ENCODE measurements at regions not wholly inside any gene's neighbourhood (a gene's known extent, or its start where the extent isn't known, plus 50 kb on each side); places are given as distances from the start of the nearest gene placed in this dataset.

DNA sequence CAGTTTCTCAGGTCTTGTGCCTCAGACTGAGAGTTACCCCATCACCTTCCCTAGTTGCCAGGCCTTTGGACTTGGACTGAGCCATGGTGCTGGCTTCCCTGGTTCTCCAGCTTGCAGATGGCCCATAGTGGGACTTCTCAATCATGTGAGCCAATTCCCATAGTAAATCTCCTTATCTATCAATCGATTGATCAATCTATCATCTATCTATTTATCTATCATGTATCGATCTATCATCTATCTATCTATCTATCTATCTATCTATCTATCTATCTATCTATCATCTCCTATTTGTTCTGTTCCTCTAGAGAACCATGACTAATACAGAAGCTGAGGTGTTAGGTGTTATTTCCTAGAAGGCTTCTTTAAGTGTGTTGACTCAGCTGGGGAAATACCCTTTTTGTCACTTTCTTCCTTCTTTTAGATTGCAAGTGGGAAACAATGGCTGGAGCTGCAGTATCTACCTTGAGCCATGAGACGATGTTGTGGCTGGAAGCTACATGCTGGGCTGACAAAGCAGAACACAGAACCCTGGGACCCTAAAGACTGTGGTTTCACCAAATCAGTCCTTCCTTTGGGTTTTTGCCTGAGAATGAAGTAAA is 234.7 kb upstream of the GLI3 start:
- Mint-ChIP-seq H3K4me3 (no peak overlapping the region), H3K36me3 (no peaks in the 10 kb centered on the region), H3K9me3 (peaks cover 0 to 7% (median 0%) of the 10 kb centered on the region in 3 donors), H3K27me3 (no peaks in the 10 kb centered on the region), H3K27ac (no peak overlapping the region), H3K4me1 (no peaks in the 10 kb centered on the region)
- POLR2A ChIA-PET: no interaction called here
- 38% methylated on average over 1 of the region's 3 CpGs for WGBS (ENCODE audit: insufficient coverage)
- Histone ChIP-seq H3K4me1 (ENCODE audit: control insufficient read depth in 1 of 2, extremely low read depth in 1 of 2, insufficient read depth in 2 of 2, low read length in 2 of 2) (no peaks in the 10 kb centered on the region), H3K9me3 (no peaks in the 10 kb centered on the region), H3K27ac (ENCODE audit: low read length) (no peak overlapping the region), H3K27me3 (replicated peaks in 1 of 2; ENCODE audit: control insufficient read depth in 2 of 2, extremely low read depth in 1 of 2, insufficient read depth in 2 of 2, low read length in 1 of 2) (no peaks in the 10 kb centered on the region), H3K4me3 (ENCODE audit: control insufficient read depth in 1 of 2, extremely low read depth in 1 of 2, low read length in 1 of 2) (no peak overlapping the region), H3K36me3 (ENCODE audit: control insufficient read depth in 2 of 2, extremely low read depth in 1 of 2, insufficient read depth in 1 of 2, low read length in 1 of 2) (no peaks in the 10 kb centered on the region)
- ATAC-seq (replicated peaks in 1 of 4): no peak
- no peak for DNase-seq
- CTCF ChIA-PET: no interaction called here

DNA sequence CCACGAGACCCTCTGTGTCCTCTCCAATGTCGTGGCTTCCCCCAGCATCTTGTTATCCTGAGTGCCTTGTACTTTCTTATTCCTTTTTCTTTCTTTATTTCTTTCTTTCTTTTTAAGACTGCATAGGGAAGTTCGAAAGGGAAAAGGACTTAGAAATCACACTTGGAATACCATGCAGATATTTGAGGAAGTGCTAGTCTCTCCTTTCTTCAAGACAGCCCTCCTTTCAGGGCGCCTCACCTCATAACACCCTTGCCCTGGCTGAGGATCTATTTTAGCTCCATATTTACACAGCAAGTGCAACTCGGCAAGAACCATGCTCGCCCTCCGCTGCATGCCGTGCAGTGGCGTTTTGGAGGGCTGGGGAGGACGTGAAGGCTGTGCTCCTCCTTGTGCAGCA is 232.3 kb upstream of the GLI3 start:
- Histone ChIP-seq H3K36me3 (ENCODE audit: control insufficient read depth in 2 of 2, extremely low read depth in 1 of 2, insufficient read depth in 1 of 2, low read length in 1 of 2) (no peaks in the 10 kb centered on the region), H3K27ac (ENCODE audit: low read length) (no peak overlapping the region), H3K4me3 (ENCODE audit: control insufficient read depth in 1 of 2, extremely low read depth in 1 of 2, low read length in 1 of 2) (no peak overlapping the region), H3K9me3 (no peaks in the 10 kb centered on the region), H3K4me1 (ENCODE audit: control insufficient read depth in 1 of 2, extremely low read depth in 1 of 2, insufficient read depth in 2 of 2, low read length in 2 of 2) (no peaks in the 10 kb centered on the region), H3K27me3 (replicated peaks in 1 of 2; ENCODE audit: control insufficient read depth in 2 of 2, extremely low read depth in 1 of 2, insufficient read depth in 2 of 2, low read length in 1 of 2) (no peaks in the 10 kb centered on the region)
- H3K4me3 Mint-ChIP-seq: no peak overlapping the region
- no peak overlapping the region for H3K27ac Mint-ChIP-seq
- CTCF ChIA-PET: no interaction called here
- DNase-seq (no peak), ATAC-seq (replicated peaks in 1 of 4) (no peak)
- POLR2A ChIA-PET: no interaction called here
- H3K27me3 Mint-ChIP-seq: no peaks in the 10 kb centered on the region
- no peaks in the 10 kb centered on the region for H3K4me1 Mint-ChIP-seq
- H3K36me3 Mint-ChIP-seq: no peaks in the 10 kb centered on the region
- WGBS (ENCODE audit: insufficient coverage): 62% methylated on average over 3 of the region's 10 CpGs
- H3K9me3 Mint-ChIP-seq: peaks cover 0 to 15% (median 0%) of the 10 kb centered on the region in 3 donors

DNA sequence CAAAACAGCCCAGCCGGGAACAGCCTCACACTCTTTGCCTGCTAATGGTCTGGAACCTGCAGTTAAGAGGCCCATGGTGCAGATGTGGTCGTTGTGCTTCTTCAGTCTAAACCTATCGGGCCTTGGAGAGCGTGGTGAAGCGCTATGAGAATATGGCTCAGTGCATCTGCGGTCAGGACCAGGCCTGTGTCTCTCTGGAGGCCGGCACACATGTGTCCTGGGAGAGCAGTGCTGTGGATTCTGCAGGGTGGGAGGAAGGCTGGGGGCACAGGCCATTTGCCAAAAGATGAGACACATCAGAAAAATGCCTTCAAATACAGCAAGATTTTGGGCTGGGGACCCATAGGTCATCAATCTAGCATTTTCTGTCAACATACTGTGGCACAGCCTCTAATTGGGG is 231.5 kb upstream of the GLI3 start:
- no peak for DNase-seq
- Mint-ChIP-seq H3K27ac (no peak overlapping the region), H3K9me3 (peaks cover 0 to 15% (median 0%) of the 10 kb centered on the region in 3 donors), H3K4me1 (no peaks in the 10 kb centered on the region), H3K4me3 (no peak overlapping the region), H3K27me3 (no peaks in the 10 kb centered on the region), H3K36me3 (no peaks in the 10 kb centered on the region)
- 73% methylated on average over 4 of the region's 7 CpGs for WGBS (ENCODE audit: insufficient coverage)
- H3K4me1 ChIP-seq (ENCODE audit: control insufficient read depth in 1 of 2, extremely low read depth in 1 of 2, insufficient read depth in 2 of 2, low read length in 2 of 2): no peaks in the 10 kb centered on the region
- POLR2A ChIA-PET: no interaction called here
- no peak overlapping the region for H3K4me3 ChIP-seq (ENCODE audit: control insufficient read depth in 1 of 2, extremely low read depth in 1 of 2, low read length in 1 of 2)
- CTCF ChIA-PET: no interaction called here
- ATAC-seq (replicated peaks in 1 of 4): no peak
- no peaks in the 10 kb centered on the region for H3K27me3 ChIP-seq (replicated peaks in 1 of 2; ENCODE audit: control insufficient read depth in 2 of 2, extremely low read depth in 1 of 2, insufficient read depth in 2 of 2, low read length in 1 of 2)
- no peaks in the 10 kb centered on the region for H3K9me3 ChIP-seq
- no peak overlapping the region for H3K27ac ChIP-seq (ENCODE audit: low read length)
- no peaks in the 10 kb centered on the region for H3K36me3 ChIP-seq (ENCODE audit: control insufficient read depth in 2 of 2, extremely low read depth in 1 of 2, insufficient read depth in 1 of 2, low read length in 1 of 2)

DNA sequence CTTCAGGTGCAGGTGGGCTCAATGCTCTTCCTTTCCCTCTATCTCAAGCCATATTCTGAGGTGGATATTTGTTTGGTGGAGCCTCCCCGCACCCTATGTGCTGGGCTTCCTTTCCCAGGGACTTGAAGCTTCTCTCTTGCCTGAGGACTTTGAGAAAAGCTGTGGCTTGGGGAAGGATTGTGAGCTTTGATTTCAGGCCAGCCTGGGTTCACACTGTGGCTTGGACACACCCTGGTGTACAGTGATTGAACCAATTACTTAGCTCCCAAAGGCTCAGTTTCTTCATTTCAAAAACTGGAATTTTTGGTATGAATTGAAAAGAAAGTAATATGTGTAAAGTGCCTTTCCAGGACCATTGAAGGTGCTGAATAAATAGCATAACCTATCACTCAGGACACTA is 224.5 kb upstream of the GLI3 start:
- Mint-ChIP-seq H3K27ac (no peak overlapping the region), H3K27me3 (peaks cover 0 to 4% of the 10 kb centered on the region in 2 donors), H3K4me1 (no peaks in the 10 kb centered on the region), H3K4me3 (no peak overlapping the region), H3K36me3 (no peaks in the 10 kb centered on the region), H3K9me3 (peaks cover 0 to 10% (median 4%) of the 10 kb centered on the region in 3 donors)
- H3K4me1 ChIP-seq (ENCODE audit: control insufficient read depth in 1 of 2, extremely low read depth in 1 of 2, insufficient read depth in 2 of 2, low read length in 2 of 2): no peaks in the 10 kb centered on the region
- ChIA-PET CTCF (no interaction called here), POLR2A (no interaction called here)
- ATAC-seq (replicated peaks in 1 of 4) (no peak), DNase-seq (no peak)
- H3K27ac ChIP-seq (ENCODE audit: low read length): no peak overlapping the region
- no peak overlapping the region for H3K4me3 ChIP-seq (ENCODE audit: control insufficient read depth in 1 of 2, extremely low read depth in 1 of 2, low read length in 1 of 2)
- no peaks in the 10 kb centered on the region for H3K9me3 ChIP-seq
- no peaks in the 10 kb centered on the region for H3K36me3 ChIP-seq (ENCODE audit: control insufficient read depth in 2 of 2, extremely low read depth in 1 of 2, insufficient read depth in 1 of 2, low read length in 1 of 2)
- H3K27me3 ChIP-seq (replicated peaks in 1 of 2; ENCODE audit: control insufficient read depth in 2 of 2, extremely low read depth in 1 of 2, insufficient read depth in 2 of 2, low read length in 1 of 2): no peaks in the 10 kb centered on the region
- WGBS (ENCODE audit: insufficient coverage): no CpG with 5 or more reads among the region's 1 CpG

DNA sequence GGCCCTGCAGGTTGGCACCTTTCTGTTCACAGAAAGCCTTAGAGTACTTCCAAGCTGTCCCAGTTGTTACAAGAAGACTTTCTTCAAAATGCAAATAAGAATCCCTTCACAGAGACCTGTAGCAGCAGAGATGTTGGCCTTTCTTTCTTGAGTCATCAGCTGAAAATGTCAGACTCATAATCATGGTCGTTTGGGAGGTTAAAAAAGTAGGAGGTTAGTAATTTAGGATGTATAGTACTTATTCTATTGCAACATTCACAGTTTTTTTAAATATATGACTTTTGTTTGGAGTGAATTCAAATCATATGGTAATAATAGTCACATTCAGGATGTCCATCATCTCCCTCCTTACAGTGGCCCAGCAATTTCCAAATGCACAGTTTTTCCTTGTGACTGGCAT is 223.9 kb upstream of the GLI3 start:
- no CpG with 5 or more reads among the region's 1 CpG for WGBS (ENCODE audit: insufficient coverage)
- Histone ChIP-seq H3K36me3 (ENCODE audit: control insufficient read depth in 2 of 2, extremely low read depth in 1 of 2, insufficient read depth in 1 of 2, low read length in 1 of 2) (no peaks in the 10 kb centered on the region), H3K4me1 (ENCODE audit: control insufficient read depth in 1 of 2, extremely low read depth in 1 of 2, insufficient read depth in 2 of 2, low read length in 2 of 2) (no peaks in the 10 kb centered on the region), H3K27ac (ENCODE audit: low read length) (no peak overlapping the region), H3K27me3 (replicated peaks in 1 of 2; ENCODE audit: control insufficient read depth in 2 of 2, extremely low read depth in 1 of 2, insufficient read depth in 2 of 2, low read length in 1 of 2) (no peaks in the 10 kb centered on the region), H3K9me3 (no peaks in the 10 kb centered on the region), H3K4me3 (ENCODE audit: control insufficient read depth in 1 of 2, extremely low read depth in 1 of 2, low read length in 1 of 2) (no peak overlapping the region)
- no peak overlapping the region for H3K27ac Mint-ChIP-seq
- ATAC-seq (replicated peaks in 1 of 4) (no peak), DNase-seq (no peak)
- H3K9me3 Mint-ChIP-seq: peaks cover 0 to 4% (median 4%) of the 10 kb centered on the region in 3 donors
- POLR2A ChIA-PET: no interaction called here
- H3K27me3 Mint-ChIP-seq: peaks cover 0 to 4% of the 10 kb centered on the region in 2 donors
- H3K4me1 Mint-ChIP-seq: no peaks in the 10 kb centered on the region
- H3K36me3 Mint-ChIP-seq: no peaks in the 10 kb centered on the region
- no peak overlapping the region for H3K4me3 Mint-ChIP-seq
- CTCF ChIA-PET: no interaction called here

DNA sequence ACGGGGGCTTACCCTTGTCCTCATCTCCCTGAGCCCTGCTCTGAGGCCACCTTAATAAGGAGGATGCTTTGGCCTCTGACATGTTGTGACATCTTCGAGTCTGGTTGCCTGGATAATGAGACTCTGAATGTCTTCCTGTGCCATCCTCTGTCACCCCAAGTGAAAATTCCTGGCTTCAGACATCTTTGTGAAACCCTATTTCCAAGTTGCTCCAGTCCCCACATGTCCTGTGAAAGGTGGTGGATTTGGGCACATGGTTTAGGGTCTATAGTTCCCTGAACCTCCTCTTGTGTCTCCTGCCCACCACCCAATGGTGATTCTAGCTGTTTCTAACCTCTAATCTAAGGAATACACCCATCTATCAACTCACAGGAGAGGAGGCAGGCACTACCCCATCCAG is 223.1 kb upstream of the GLI3 start:
- POLR2A ChIA-PET: no interaction called here
- WGBS (ENCODE audit: insufficient coverage): 43% methylated on average over 1 of the region's 2 CpGs
- H3K4me3 Mint-ChIP-seq: no peak overlapping the region
- H3K27me3 Mint-ChIP-seq: peaks cover 0 to 4% of the 10 kb centered on the region in 2 donors
- no peaks in the 10 kb centered on the region for H3K4me1 Mint-ChIP-seq
- no peak for DNase-seq
- Histone ChIP-seq H3K36me3 (ENCODE audit: control insufficient read depth in 2 of 2, extremely low read depth in 1 of 2, insufficient read depth in 1 of 2, low read length in 1 of 2) (no peaks in the 10 kb centered on the region), H3K4me3 (ENCODE audit: control insufficient read depth in 1 of 2, extremely low read depth in 1 of 2, low read length in 1 of 2) (no peak overlapping the region), H3K27me3 (replicated peaks in 1 of 2; ENCODE audit: control insufficient read depth in 2 of 2, extremely low read depth in 1 of 2, insufficient read depth in 2 of 2, low read length in 1 of 2) (no peaks in the 10 kb centered on the region), H3K27ac (ENCODE audit: low read length) (no peak overlapping the region), H3K4me1 (ENCODE audit: control insufficient read depth in 1 of 2, extremely low read depth in 1 of 2, insufficient read depth in 2 of 2, low read length in 2 of 2) (no peaks in the 10 kb centered on the region), H3K9me3 (no peaks in the 10 kb centered on the region)
- ATAC-seq (replicated peaks in 1 of 4): no peak
- peaks cover 0 to 4% (median 4%) of the 10 kb centered on the region in 3 donors for H3K9me3 Mint-ChIP-seq
- no peaks in the 10 kb centered on the region for H3K36me3 Mint-ChIP-seq
- CTCF ChIA-PET: no interaction called here
- H3K27ac Mint-ChIP-seq: no peak overlapping the region

DNA sequence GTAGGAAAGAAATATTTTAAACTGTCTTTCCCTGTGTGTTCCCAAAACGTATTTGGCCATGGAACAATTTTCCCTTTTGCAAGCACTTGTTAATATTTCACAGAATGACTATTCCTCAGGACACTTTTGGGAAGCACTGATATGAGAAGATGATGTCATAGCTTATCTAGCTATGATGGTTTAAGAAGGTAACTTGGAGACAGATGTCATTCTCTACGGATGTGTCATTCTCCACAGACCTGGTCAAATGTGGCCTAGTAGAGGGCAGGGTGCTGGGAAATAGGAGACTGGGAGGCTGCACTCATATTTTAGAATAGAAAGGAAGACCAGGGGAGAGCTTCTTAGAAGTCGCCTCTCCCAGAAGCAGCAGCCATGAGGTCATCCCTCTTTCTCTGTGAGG is 220.7 kb upstream of the GLI3 start:
- Mint-ChIP-seq H3K36me3 (no peaks in the 10 kb centered on the region), H3K9me3 (peaks cover 0 to 4% (median 0%) of the 10 kb centered on the region in 3 donors), H3K27me3 (peaks cover 0 to 6% of the 10 kb centered on the region in 2 donors), H3K27ac (no peak overlapping the region), H3K4me1 (peaks cover 0 to 3% (median 2%) of the 10 kb centered on the region in 3 donors), H3K4me3 (no peak overlapping the region)
- H3K27ac ChIP-seq (ENCODE audit: low read length): no peak overlapping the region
- ATAC-seq (replicated peaks in 1 of 4): no peak
- no peak for DNase-seq
- no peak overlapping the region for H3K4me3 ChIP-seq (ENCODE audit: control insufficient read depth in 1 of 2, extremely low read depth in 1 of 2, low read length in 1 of 2)
- H3K4me1 ChIP-seq (ENCODE audit: control insufficient read depth in 1 of 2, extremely low read depth in 1 of 2, insufficient read depth in 2 of 2, low read length in 2 of 2): no peaks in the 10 kb centered on the region
- WGBS (ENCODE audit: insufficient coverage): 87% methylated on average over 2 of the region's 3 CpGs
- H3K27me3 ChIP-seq (replicated peaks in 1 of 2; ENCODE audit: control insufficient read depth in 2 of 2, extremely low read depth in 1 of 2, insufficient read depth in 2 of 2, low read length in 1 of 2): no peaks in the 10 kb centered on the region
- no peaks in the 10 kb centered on the region for H3K36me3 ChIP-seq (ENCODE audit: control insufficient read depth in 2 of 2, extremely low read depth in 1 of 2, insufficient read depth in 1 of 2, low read length in 1 of 2)
- POLR2A ChIA-PET: no interaction called here
- CTCF ChIA-PET: no interaction called here
- H3K9me3 ChIP-seq: no peaks in the 10 kb centered on the region

Measured in T-cell (primary cell).